WTC11 (cell line): ENCODE measurements at regions not wholly inside any gene's neighbourhood (a gene's known extent, or its start where the extent isn't known, plus 50 kb on each side); places are given as distances from the start of the nearest gene placed in this dataset.

Experiments
- ATAC-seq: fragments of 200-7000 bp; cut with Tn5 transposase; 2 replicates; pipeline ENCODE4 v1.10.0; 2021; ENCODE audit warnings: mild to moderate bottlenecking, moderate library complexity
- CTCF ChIA-PET: fragments of 300-600 bp; sonication (Branson Sonifier 250); formaldehyde crosslinking; loops from one replicate; lab custom pipeline; 2021; ENCODE audit warnings: antibody characterized with exemption; lab: Charles Lee
- POLR2A ChIA-PET: fragments of 350-600 bp; sonication (Branson Sonifier 250); formaldehyde crosslinking; loops from one replicate; lab custom pipeline; 2021; ENCODE audit warnings: antibody characterized with exemption; lab: Charles Lee
- DNase-seq: peaks from one replicate; pipeline ENCODE4 v3.0.0; 2021; ENCODE audit warnings: low spot score
- H3K27ac Mint-ChIP-seq: 2 replicates; pipeline ENCODE4 v1.8.0; 2021; ENCODE audit warnings: mixed read lengths
- H3K27me3 Mint-ChIP-seq: 2 replicates; pipeline ENCODE4 v1.8.0; 2021; ENCODE audit warnings: low read depth, mild to moderate bottlenecking, moderate library complexity, mixed read lengths
- H3K36me3 Mint-ChIP-seq: 2 replicates; pipeline ENCODE4 v1.8.0; 2021; ENCODE audit warnings: mixed read lengths
- H3K4me1 Mint-ChIP-seq: 2 replicates; pipeline ENCODE4 v1.8.0; 2022; ENCODE audit warnings: mixed read lengths
- H3K4me3 Mint-ChIP-seq: 2 replicates; pipeline ENCODE4 v1.8.0; 2021; ENCODE audit warnings: mild to moderate bottlenecking, moderate library complexity, mixed read lengths
- H3K9me3 Mint-ChIP-seq: 2 replicates; pipeline ENCODE4 v1.8.0; 2021; ENCODE audit warnings: mixed read lengths
- CDX4 ChIP-seq: fragments of 250-450 bp; sonication (Bioruptor Pico); IDR thresholded peaks from 2 replicates; pipeline ENCODE4 v1.9.0; 2021; ENCODE audit warnings: moderate library complexity, mild to moderate bottlenecking, inconsistent platforms, borderline replicate concordance
- ELF4 ChIP-seq: sonication (generic); formaldehyde crosslinking; IDR thresholded peaks from 2 replicates; pipeline ENCODE4 v1.8.1; 2022; ENCODE audit warnings: low read depth, mild to moderate bottlenecking, moderate library complexity, missing genetic modification reagents
- GABPB1 ChIP-seq: sonication (generic); formaldehyde crosslinking; IDR thresholded peaks from 2 replicates; pipeline ENCODE4 v1.8.1; 2023; ENCODE audit warnings: mild to moderate bottlenecking, missing genetic modification reagents
- NFE2L1 ChIP-seq: sonication (generic); formaldehyde crosslinking; IDR thresholded peaks from 2 replicates; pipeline ENCODE4 v1.8.1; 2023; ENCODE audit warnings: missing genetic modification reagents
- PRRX2 ChIP-seq: fragments of 250-450 bp; sonication (Bioruptor Pico); IDR thresholded peaks from 2 replicates; pipeline ENCODE4 v1.8.0; 2021; ENCODE audit warnings: mild to moderate bottlenecking
- RELA ChIP-seq: sonication (generic); formaldehyde crosslinking; IDR thresholded peaks from 2 replicates; pipeline ENCODE4 v1.8.1; 2022; ENCODE audit warnings: missing genetic modification reagents, mild to moderate bottlenecking, borderline replicate concordance
- SMAD3 ChIP-seq: sonication (generic); formaldehyde crosslinking; IDR thresholded peaks from 2 replicates; pipeline ENCODE4 v1.8.0; 2022; ENCODE audit warnings: missing genetic modification reagents, mild to moderate bottlenecking, borderline replicate concordance
- SOX15 ChIP-seq: fragments of 250-450 bp; sonication (Bioruptor Pico); IDR thresholded peaks from 2 replicates; pipeline ENCODE4 v1.9.0; 2021; ENCODE audit warnings: mild to moderate bottlenecking
- TEAD4 ChIP-seq: sonication (generic); formaldehyde crosslinking; IDR thresholded peaks from 2 replicates; pipeline ENCODE4 v1.8.0; 2022; ENCODE audit warnings: mild to moderate bottlenecking, missing genetic modification reagents
- USF1 ChIP-seq: sonication (generic); formaldehyde crosslinking; IDR thresholded peaks from 2 replicates; pipeline ENCODE4 v1.8.0; 2022; ENCODE audit warnings: mild to moderate bottlenecking, missing genetic modification reagents
- ZNF121 ChIP-seq: sonication (generic); formaldehyde crosslinking; IDR thresholded peaks from 2 replicates; pipeline ENCODE4 v1.8.0; 2023; ENCODE audit warnings: missing genetic modification reagents
- ZNF263 ChIP-seq: sonication (generic); formaldehyde crosslinking; IDR thresholded peaks from 2 replicates; pipeline ENCODE4 v1.8.1; 2022; ENCODE audit warnings: low read depth, mild to moderate bottlenecking, moderate library complexity, missing genetic modification reagents
- ZNF416 ChIP-seq: fragments of 250-450 bp; sonication (Bioruptor Pico); IDR thresholded peaks from 2 replicates; pipeline ENCODE4 v1.9.0; 2021; ENCODE audit warnings: mild to moderate bottlenecking, inconsistent platforms
- TF ChIP-seq, protein P1 (sequence below): fragments of 250-450 bp; sonication (Bioruptor Pico); IDR thresholded peaks from 2 replicates; pipeline ENCODE4 v1.9.0; 2021; ENCODE audit warnings: mild to moderate bottlenecking
- TF ChIP-seq, protein P2 (sequence below): sonication (generic); formaldehyde crosslinking; IDR thresholded peaks from 2 replicates; pipeline ENCODE4 v1.8.1; 2023; ENCODE audit warnings: mild to moderate bottlenecking, missing genetic modification reagents
- TF ChIP-seq, protein P3 (sequence below): sonication (generic); formaldehyde crosslinking; IDR thresholded peaks from 2 replicates; pipeline ENCODE4 v1.8.0; 2023; ENCODE audit warnings: mild to moderate bottlenecking, missing genetic modification reagents
- TF ChIP-seq, protein P4 (sequence below): sonication (generic); formaldehyde crosslinking; IDR thresholded peaks from 2 replicates; pipeline ENCODE4 v1.8.0; 2023; ENCODE audit warnings: missing genetic modification reagents, mild to moderate bottlenecking, borderline replicate concordance
- TF ChIP-seq, protein P5 (sequence below): sonication (generic); formaldehyde crosslinking; IDR thresholded peaks from 2 replicates; pipeline ENCODE4 v1.8.0; 2022; ENCODE audit warnings: mild to moderate bottlenecking, missing genetic modification reagents

DNA sequence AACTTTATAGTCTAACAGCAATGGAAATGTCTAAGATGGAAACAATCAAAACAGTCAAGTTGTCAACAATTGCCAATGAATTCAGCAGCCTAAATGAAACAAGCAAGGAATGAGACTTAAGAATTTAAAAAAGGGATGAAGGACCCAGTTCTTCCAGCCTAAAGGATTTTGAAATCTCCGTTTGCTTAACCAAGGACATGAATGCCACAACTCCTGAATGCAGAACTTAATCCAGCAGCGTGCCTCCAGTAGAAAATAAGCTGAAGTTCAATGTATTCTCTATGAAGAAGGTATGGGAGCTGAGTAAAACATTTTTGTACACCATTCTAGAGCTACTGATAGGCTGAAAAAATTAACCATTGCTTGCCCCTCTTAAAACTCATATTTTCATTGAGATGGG is 411.3 kb downstream of the ARHGEF28 start:
- no peak overlapping the region for H3K27ac Mint-ChIP-seq
- H3K27me3 Mint-ChIP-seq = no peaks in the 10 kb centered on the region
- POLR2A ChIA-PET = no interaction called here
- no peak for ATAC-seq
- H3K36me3 Mint-ChIP-seq = no peaks in the 10 kb centered on the region
- no peak overlapping the region for H3K4me3 Mint-ChIP-seq
- DNase-seq = no peak
- peaks cover 8% of the 10 kb centered on the region; the same call in 1 of the 2 replicates for H3K9me3 Mint-ChIP-seq
- CTCF ChIA-PET = no interaction called here
- TF ChIP-seq, protein P1, sequence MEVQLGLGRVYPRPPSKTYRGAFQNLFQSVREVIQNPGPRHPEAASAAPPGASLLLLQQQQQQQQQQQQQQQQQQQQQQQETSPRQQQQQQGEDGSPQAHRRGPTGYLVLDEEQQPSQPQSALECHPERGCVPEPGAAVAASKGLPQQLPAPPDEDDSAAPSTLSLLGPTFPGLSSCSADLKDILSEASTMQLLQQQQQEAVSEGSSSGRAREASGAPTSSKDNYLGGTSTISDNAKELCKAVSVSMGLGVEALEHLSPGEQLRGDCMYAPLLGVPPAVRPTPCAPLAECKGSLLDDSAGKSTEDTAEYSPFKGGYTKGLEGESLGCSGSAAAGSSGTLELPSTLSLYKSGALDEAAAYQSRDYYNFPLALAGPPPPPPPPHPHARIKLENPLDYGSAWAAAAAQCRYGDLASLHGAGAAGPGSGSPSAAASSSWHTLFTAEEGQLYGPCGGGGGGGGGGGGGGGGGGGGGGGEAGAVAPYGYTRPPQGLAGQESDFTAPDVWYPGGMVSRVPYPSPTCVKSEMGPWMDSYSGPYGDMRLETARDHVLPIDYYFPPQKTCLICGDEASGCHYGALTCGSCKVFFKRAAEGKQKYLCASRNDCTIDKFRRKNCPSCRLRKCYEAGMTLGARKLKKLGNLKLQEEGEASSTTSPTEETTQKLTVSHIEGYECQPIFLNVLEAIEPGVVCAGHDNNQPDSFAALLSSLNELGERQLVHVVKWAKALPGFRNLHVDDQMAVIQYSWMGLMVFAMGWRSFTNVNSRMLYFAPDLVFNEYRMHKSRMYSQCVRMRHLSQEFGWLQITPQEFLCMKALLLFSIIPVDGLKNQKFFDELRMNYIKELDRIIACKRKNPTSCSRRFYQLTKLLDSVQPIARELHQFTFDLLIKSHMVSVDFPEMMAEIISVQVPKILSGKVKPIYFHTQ = no peak
- H3K4me1 Mint-ChIP-seq = peaks cover 14% of the 10 kb centered on the region

GRCh38 chr5:74035521-74035937 is 409.5 kb downstream of the ARHGEF28 start:
- ChIA-PET CTCF (interaction anchor here (0.6 to 1.4 kb wide), 5 partner anchors 9 to 614 kb away, joined by 3 to 7 read pairs (median 4); no protein-coding TSS in a partner anchor), POLR2A (interaction anchor here (0.7 kb wide), 1 partner anchor 34 kb away, joined by 3 read pairs; no protein-coding TSS in a partner anchor)
- Mint-ChIP-seq H3K27ac (no peak overlapping the region), H3K36me3 (no peaks in the 10 kb centered on the region), H3K27me3 (no peaks in the 10 kb centered on the region), H3K9me3 (peaks cover 8% of the 10 kb centered on the region; the same call in 1 of the 2 replicates), H3K4me1 (peaks cover 14% of the 10 kb centered on the region), H3K4me3 (no peak overlapping the region)
- TF ChIP-seq, protein P2, sequence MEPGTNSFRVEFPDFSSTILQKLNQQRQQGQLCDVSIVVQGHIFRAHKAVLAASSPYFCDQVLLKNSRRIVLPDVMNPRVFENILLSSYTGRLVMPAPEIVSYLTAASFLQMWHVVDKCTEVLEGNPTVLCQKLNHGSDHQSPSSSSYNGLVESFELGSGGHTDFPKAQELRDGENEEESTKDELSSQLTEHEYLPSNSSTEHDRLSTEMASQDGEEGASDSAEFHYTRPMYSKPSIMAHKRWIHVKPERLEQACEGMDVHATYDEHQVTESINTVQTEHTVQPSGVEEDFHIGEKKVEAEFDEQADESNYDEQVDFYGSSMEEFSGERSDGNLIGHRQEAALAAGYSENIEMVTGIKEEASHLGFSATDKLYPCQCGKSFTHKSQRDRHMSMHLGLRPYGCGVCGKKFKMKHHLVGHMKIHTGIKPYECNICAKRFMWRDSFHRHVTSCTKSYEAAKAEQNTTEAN = no peak
- TF ChIP-seq ELF4 (CRISPR knock-in tag) = no peak
- TF ChIP-seq ZNF263 (CRISPR knock-in tag) = no peak
- no peak for TF ChIP-seq CDX4
- TF ChIP-seq SOX15 (CRISPR knock-in tag) = no peak
- TF ChIP-seq SMAD3 (CRISPR knock-in tag) = no peak
- TF ChIP-seq, protein P3, sequence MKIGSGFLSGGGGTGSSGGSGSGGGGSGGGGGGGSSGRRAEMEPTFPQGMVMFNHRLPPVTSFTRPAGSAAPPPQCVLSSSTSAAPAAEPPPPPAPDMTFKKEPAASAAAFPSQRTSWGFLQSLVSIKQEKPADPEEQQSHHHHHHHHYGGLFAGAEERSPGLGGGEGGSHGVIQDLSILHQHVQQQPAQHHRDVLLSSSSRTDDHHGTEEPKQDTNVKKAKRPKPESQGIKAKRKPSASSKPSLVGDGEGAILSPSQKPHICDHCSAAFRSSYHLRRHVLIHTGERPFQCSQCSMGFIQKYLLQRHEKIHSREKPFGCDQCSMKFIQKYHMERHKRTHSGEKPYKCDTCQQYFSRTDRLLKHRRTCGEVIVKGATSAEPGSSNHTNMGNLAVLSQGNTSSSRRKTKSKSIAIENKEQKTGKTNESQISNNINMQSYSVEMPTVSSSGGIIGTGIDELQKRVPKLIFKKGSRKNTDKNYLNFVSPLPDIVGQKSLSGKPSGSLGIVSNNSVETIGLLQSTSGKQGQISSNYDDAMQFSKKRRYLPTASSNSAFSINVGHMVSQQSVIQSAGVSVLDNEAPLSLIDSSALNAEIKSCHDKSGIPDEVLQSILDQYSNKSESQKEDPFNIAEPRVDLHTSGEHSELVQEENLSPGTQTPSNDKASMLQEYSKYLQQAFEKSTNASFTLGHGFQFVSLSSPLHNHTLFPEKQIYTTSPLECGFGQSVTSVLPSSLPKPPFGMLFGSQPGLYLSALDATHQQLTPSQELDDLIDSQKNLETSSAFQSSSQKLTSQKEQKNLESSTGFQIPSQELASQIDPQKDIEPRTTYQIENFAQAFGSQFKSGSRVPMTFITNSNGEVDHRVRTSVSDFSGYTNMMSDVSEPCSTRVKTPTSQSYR = no peak
- ATAC-seq (peak; percentile 93), DNase-seq (peak; percentile 20)

DNA sequence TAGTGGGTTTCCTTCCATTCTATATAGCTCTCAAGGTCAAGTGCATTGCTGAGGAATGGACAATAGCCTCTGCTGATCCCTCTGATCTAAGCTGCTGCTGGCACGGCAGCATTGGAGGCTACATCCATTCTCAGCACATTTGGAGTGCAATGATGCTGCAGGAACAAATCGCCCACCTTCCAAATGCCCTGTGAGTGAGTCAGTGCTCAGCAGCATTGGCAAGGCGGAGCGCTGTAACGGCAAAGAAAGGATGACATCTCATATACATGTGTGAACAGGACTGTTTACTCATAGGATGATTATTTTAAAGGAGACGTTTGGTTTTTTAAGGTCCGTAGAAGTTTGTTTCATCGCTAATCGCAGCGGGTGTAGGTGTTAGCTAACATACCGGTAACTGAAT is 408.7 kb downstream of the ARHGEF28 start:
- DNase-seq (no peak), ATAC-seq (no peak)
- no peaks in the 10 kb centered on the region for H3K36me3 Mint-ChIP-seq
- POLR2A ChIA-PET = no interaction called here
- no peak overlapping the region for H3K4me3 Mint-ChIP-seq
- no peak overlapping the region for H3K27ac Mint-ChIP-seq
- peaks cover 8% of the 10 kb centered on the region; the same call in 1 of the 2 replicates for H3K9me3 Mint-ChIP-seq
- CTCF ChIA-PET = interaction anchor here (0.6 to 1.4 kb wide), 5 partner anchors 8 to 615 kb away, joined by 3 to 7 read pairs (median 4); no protein-coding TSS in a partner anchor
- H3K27me3 Mint-ChIP-seq = no peaks in the 10 kb centered on the region
- H3K4me1 Mint-ChIP-seq = peaks cover 14% of the 10 kb centered on the region
- TF ChIP-seq NFE2L1 (CRISPR knock-in tag) (no peak), ZNF416 (no peak), PRRX2 (CRISPR knock-in tag) (no peak), TEAD4 (no peak), USF1 (CRISPR knock-in tag) (no peak), ZNF121 (CRISPR knock-in tag) (no peak), GABPB1 (CRISPR knock-in tag) (no peak), SMAD3 (CRISPR knock-in tag) (no peak), RELA (CRISPR knock-in tag) (no peak)
- TF ChIP-seq, protein P4, sequence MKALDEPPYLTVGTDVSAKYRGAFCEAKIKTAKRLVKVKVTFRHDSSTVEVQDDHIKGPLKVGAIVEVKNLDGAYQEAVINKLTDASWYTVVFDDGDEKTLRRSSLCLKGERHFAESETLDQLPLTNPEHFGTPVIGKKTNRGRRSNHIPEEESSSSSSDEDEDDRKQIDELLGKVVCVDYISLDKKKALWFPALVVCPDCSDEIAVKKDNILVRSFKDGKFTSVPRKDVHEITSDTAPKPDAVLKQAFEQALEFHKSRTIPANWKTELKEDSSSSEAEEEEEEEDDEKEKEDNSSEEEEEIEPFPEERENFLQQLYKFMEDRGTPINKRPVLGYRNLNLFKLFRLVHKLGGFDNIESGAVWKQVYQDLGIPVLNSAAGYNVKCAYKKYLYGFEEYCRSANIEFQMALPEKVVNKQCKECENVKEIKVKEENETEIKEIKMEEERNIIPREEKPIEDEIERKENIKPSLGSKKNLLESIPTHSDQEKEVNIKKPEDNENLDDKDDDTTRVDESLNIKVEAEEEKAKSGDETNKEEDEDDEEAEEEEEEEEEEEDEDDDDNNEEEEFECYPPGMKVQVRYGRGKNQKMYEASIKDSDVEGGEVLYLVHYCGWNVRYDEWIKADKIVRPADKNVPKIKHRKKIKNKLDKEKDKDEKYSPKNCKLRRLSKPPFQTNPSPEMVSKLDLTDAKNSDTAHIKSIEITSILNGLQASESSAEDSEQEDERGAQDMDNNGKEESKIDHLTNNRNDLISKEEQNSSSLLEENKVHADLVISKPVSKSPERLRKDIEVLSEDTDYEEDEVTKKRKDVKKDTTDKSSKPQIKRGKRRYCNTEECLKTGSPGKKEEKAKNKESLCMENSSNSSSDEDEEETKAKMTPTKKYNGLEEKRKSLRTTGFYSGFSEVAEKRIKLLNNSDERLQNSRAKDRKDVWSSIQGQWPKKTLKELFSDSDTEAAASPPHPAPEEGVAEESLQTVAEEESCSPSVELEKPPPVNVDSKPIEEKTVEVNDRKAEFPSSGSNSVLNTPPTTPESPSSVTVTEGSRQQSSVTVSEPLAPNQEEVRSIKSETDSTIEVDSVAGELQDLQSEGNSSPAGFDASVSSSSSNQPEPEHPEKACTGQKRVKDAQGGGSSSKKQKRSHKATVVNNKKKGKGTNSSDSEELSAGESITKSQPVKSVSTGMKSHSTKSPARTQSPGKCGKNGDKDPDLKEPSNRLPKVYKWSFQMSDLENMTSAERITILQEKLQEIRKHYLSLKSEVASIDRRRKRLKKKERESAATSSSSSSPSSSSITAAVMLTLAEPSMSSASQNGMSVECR (CRISPR knock-in tag) = no peak
- TF ChIP-seq, protein P5, sequence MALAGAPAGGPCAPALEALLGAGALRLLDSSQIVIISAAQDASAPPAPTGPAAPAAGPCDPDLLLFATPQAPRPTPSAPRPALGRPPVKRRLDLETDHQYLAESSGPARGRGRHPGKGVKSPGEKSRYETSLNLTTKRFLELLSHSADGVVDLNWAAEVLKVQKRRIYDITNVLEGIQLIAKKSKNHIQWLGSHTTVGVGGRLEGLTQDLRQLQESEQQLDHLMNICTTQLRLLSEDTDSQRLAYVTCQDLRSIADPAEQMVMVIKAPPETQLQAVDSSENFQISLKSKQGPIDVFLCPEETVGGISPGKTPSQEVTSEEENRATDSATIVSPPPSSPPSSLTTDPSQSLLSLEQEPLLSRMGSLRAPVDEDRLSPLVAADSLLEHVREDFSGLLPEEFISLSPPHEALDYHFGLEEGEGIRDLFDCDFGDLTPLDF = no peak
